ENCODE measurements at regions not wholly inside any gene's neighbourhood (a gene's known extent, or its start where the extent isn't known, plus 50 kb on each side); places are given as distances from the start of the nearest gene placed in this dataset.

DNA sequence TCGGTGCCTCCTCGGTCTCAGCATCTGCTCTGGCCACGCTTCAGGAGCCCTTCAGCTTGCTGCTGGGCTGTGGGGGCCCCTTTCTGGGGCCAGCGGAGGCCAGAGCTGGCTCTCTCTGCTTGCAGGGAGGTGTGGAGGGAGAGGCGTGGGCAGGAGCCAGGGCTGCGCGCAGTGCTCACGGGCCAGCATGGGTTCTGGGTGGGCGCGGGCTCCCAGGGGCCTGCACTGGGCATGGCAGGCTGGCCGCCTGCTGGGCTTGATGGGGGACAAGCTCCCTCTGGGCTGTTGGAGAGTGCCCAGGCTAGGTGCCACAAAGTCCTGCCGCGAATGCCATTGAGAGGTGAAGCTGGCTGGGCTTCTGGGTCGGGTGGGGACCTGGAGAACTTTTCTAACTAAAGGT is 57.3 kb upstream of the AGA start:
- no peak overlapping the region for H3K4me2 ChIP-seq (replicated peaks; ENCODE audit: extremely low read depth, low read length, poor library complexity, severe bottlenecking)
- intact Hi-C loops (cut with micrococcal nuclease): no loop called here
- H3K9ac ChIP-seq (ENCODE audit: insufficient read depth, low read length, poor library complexity, severe bottlenecking): no peak overlapping the region
- H3K4me3 Mint-ChIP-seq: no peak overlapping the region
- H3K27me3 Mint-ChIP-seq (ENCODE audit: low read depth in 3 of 3): no peaks in the 10 kb centered on the region
- no peak overlapping the region for H3K4me3 ChIP-seq (replicated peaks in 1 of 3; ENCODE audit: low read depth in 2 of 3, low read length in 3 of 3)
- H3K4me1 ChIP-seq (ENCODE audit: control insufficient read depth in 1 of 2, insufficient read depth in 2 of 2, low read length in 2 of 2): no peaks in the 10 kb centered on the region
- H3K27ac Mint-ChIP-seq: no peak overlapping the region
- H4K20me1 ChIP-seq (ENCODE audit: insufficient read depth, low read length): no peaks in the 10 kb centered on the region
- H3K9me3 Mint-ChIP-seq: peaks cover 8 to 21% (median 12%) of the 10 kb centered on the region in 7 donors
- DNase-seq: no peak
- H3K36me3 ChIP-seq (replicated peaks in 1 of 2; ENCODE audit: control insufficient read depth in 1 of 2, insufficient read depth in 2 of 2, low read length in 2 of 2): no peaks in the 10 kb centered on the region
- 88% methylated on average over 14 of the region's 14 CpGs for WGBS (ENCODE audit: insufficient coverage)
- no peak overlapping the region for H3K27ac ChIP-seq (ENCODE audit: low read depth in 1 of 2, low read length in 2 of 2)
- no peaks in the 10 kb centered on the region for H3K36me3 Mint-ChIP-seq
- no peaks in the 10 kb centered on the region for H3K27me3 ChIP-seq (ENCODE audit: control insufficient read depth in 2 of 2, insufficient read depth in 2 of 2, low read length in 2 of 2)
- H2AFZ ChIP-seq (ENCODE audit: insufficient read depth, low read depth, low read length, poor library complexity, severe bottlenecking): no peak overlapping the region
- no peaks in the 10 kb centered on the region for H3K4me1 Mint-ChIP-seq
- H3K79me2 ChIP-seq (ENCODE audit: insufficient read depth, low read length): no peaks in the 10 kb centered on the region
- peaks cover 0 to 6% of the 10 kb centered on the region in 2 donors for H3K9me3 ChIP-seq (replicated peaks in 1 of 2; ENCODE audit: control insufficient read depth in 1 of 2, insufficient read depth in 1 of 2, low read length in 2 of 2)
- TF ChIP-seq CTCF (IDR thresholded peaks at IDR 0.05): no peak

GRCh38 chr4:177505171-177505615 is 63.0 kb upstream of the AGA start:
- intact Hi-C loops (cut with micrococcal nuclease): loop anchor here in 1 of 2 donors (10.0 kb wide), 1 partner anchor 270 kb away; no protein-coding TSS in a partner anchor
- H3K4me1 ChIP-seq (ENCODE audit: control insufficient read depth in 1 of 2, insufficient read depth in 2 of 2, low read length in 2 of 2): no peaks in the 10 kb centered on the region
- no peak overlapping the region for H3K9ac ChIP-seq (ENCODE audit: insufficient read depth, low read length, poor library complexity, severe bottlenecking)
- Mint-ChIP-seq H3K27ac (no peak overlapping the region), H3K4me1 (no peaks in the 10 kb centered on the region), H3K9me3 (peaks cover 2 to 18% (median 9%) of the 10 kb centered on the region in 7 donors), H3K27me3 (ENCODE audit: low read depth in 3 of 3) (peaks cover 0 to 3% (median 3%) of the 10 kb centered on the region in 3 donors), H3K4me3 (no peak overlapping the region), H3K36me3 (no peaks in the 10 kb centered on the region)
- no peaks in the 10 kb centered on the region for H3K36me3 ChIP-seq (replicated peaks in 1 of 2; ENCODE audit: control insufficient read depth in 1 of 2, insufficient read depth in 2 of 2, low read length in 2 of 2)
- no peak overlapping the region for H3K4me2 ChIP-seq (replicated peaks; ENCODE audit: extremely low read depth, low read length, poor library complexity, severe bottlenecking)
- H3K79me2 ChIP-seq (ENCODE audit: insufficient read depth, low read length): no peaks in the 10 kb centered on the region
- no peak for TF ChIP-seq CTCF (IDR thresholded peaks at IDR 0.05)
- H3K27ac ChIP-seq (ENCODE audit: low read depth in 1 of 2, low read length in 2 of 2): no peak overlapping the region
- WGBS (ENCODE audit: insufficient coverage): 80% methylated on average over 1 of the region's 9 CpGs
- no peak overlapping the region for H2AFZ ChIP-seq (ENCODE audit: insufficient read depth, low read depth, low read length, poor library complexity, severe bottlenecking)
- H3K4me3 ChIP-seq (replicated peaks in 1 of 3; ENCODE audit: low read depth in 2 of 3, low read length in 3 of 3): no peak overlapping the region
- no peaks in the 10 kb centered on the region for H3K27me3 ChIP-seq (ENCODE audit: control insufficient read depth in 2 of 2, insufficient read depth in 2 of 2, low read length in 2 of 2)
- H3K9me3 ChIP-seq (replicated peaks in 1 of 2; ENCODE audit: control insufficient read depth in 1 of 2, insufficient read depth in 1 of 2, low read length in 2 of 2): peaks cover 0 to 9% of the 10 kb centered on the region in 2 donors
- H4K20me1 ChIP-seq (ENCODE audit: insufficient read depth, low read length): no peaks in the 10 kb centered on the region
- DNase-seq: no peak

Measured in CD14-positive monocyte (primary cell).